Glutamatergic neuron (in vitro differentiated cells): ENCODE measurements at regions not wholly inside any gene's neighbourhood (a gene's known extent, or its start where the extent isn't known, plus 50 kb on each side); places are given as distances from the start of the nearest gene placed in this dataset.

Source experiments
- DNase-seq: peaks from one replicate; pipeline ENCODE4 v3.0.0; 2022
- H3K27ac Mint-ChIP-seq: one replicate; pipeline ENCODE4 v1.8.0; 2020; ENCODE audit warnings: mild to moderate bottlenecking, mixed read lengths, inconsistent platforms; ENCODE audit not compliant: unreplicated experiment
- H3K27me3 Mint-ChIP-seq: one replicate; pipeline ENCODE4 v1.8.0; 2020; ENCODE audit warnings: mild to moderate bottlenecking, moderate library complexity, mixed read lengths, inconsistent platforms; ENCODE audit not compliant: unreplicated experiment
- H3K36me3 Mint-ChIP-seq: one replicate; pipeline ENCODE4 v1.8.0; 2020; ENCODE audit warnings: mild to moderate bottlenecking, mixed read lengths, inconsistent platforms; ENCODE audit not compliant: unreplicated experiment
- H3K4me1 Mint-ChIP-seq: one replicate; pipeline ENCODE4 v1.8.0; 2020; ENCODE audit warnings: mild to moderate bottlenecking, low read depth, mixed read lengths, inconsistent platforms; ENCODE audit not compliant: unreplicated experiment
- H3K4me3 Mint-ChIP-seq: one replicate; pipeline ENCODE4 v1.8.0; 2020; ENCODE audit warnings: mild to moderate bottlenecking, mixed read lengths, inconsistent platforms; ENCODE audit not compliant: unreplicated experiment
- H3K9me3 Mint-ChIP-seq: one replicate; pipeline ENCODE4 v1.8.0; 2020; ENCODE audit warnings: mild to moderate bottlenecking, moderate library complexity, mixed read lengths, inconsistent platforms; ENCODE audit not compliant: unreplicated experiment
- TF ChIP-seq, protein P1 (sequence below): fragments of 200-600 bp; sonication (generic); IDR thresholded peaks from one replicate; pipeline ENCODE4 v1.5.0; 2021; ENCODE audit not compliant: partially characterized antibody, unreplicated experiment

DNA sequence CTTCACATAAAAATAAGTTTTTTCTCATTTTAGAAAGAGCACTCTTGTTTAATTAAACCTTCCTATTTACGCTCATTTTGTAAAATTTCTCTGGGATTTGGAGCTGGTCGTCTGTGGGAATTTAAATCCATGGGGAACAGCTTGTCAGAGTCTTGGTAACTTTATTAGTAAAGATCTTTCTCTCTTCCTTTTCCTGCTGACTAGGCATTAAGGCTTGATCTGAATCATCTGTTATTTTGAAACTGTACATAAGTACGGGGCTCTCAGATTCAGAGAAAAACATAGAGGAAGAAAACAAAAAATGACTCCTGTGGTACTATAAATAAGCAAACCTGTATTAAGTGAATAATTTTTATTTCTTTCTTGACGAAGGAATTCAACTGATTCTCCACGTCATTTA is 150.2 kb downstream of the ST6GAL2 start:
- no peaks in the 10 kb centered on the region for H3K36me3 Mint-ChIP-seq

DNA sequence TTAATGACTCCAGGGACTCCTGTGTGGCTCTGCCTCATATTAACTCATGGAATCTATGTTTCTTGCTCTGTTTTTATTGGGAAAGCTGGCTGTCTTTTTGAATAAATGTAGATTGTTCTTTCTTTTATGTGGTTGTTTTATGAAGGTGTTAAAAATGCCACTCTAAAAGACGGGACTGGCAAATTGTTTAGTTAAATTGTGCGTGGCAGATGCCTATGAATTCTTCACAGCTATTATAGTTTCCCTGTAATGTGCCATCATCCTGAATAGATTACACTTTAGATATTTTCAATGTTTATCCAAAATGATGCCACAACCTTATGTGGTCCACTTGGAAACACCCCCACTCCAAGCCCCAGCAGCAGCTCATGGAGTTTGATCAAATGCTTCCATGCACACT is 149.7 kb downstream of the ST6GAL2 start:
- Mint-ChIP-seq H3K36me3 (no peaks in the 10 kb centered on the region), H3K9me3 (peaks cover 4% of the 10 kb centered on the region), H3K27ac (no peak overlapping the region), H3K27me3 (no peaks in the 10 kb centered on the region), H3K4me3 (no peak overlapping the region), H3K4me1 (no peaks in the 10 kb centered on the region)
- TF ChIP-seq, protein P1, sequence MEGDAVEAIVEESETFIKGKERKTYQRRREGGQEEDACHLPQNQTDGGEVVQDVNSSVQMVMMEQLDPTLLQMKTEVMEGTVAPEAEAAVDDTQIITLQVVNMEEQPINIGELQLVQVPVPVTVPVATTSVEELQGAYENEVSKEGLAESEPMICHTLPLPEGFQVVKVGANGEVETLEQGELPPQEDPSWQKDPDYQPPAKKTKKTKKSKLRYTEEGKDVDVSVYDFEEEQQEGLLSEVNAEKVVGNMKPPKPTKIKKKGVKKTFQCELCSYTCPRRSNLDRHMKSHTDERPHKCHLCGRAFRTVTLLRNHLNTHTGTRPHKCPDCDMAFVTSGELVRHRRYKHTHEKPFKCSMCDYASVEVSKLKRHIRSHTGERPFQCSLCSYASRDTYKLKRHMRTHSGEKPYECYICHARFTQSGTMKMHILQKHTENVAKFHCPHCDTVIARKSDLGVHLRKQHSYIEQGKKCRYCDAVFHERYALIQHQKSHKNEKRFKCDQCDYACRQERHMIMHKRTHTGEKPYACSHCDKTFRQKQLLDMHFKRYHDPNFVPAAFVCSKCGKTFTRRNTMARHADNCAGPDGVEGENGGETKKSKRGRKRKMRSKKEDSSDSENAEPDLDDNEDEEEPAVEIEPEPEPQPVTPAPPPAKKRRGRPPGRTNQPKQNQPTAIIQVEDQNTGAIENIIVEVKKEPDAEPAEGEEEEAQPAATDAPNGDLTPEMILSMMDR: no peak
- DNase-seq: no peak

More for the DNA sequence above, 150.2 kb downstream of the ST6GAL2 start:
- Mint-ChIP-seq H3K27ac (no peak overlapping the region), H3K4me1 (no peaks in the 10 kb centered on the region), H3K9me3 (peaks cover 4% of the 10 kb centered on the region), H3K27me3 (no peaks in the 10 kb centered on the region), H3K4me3 (no peak overlapping the region)
- TF ChIP-seq, protein P1: no peak
- DNase-seq: no peak

DNA sequence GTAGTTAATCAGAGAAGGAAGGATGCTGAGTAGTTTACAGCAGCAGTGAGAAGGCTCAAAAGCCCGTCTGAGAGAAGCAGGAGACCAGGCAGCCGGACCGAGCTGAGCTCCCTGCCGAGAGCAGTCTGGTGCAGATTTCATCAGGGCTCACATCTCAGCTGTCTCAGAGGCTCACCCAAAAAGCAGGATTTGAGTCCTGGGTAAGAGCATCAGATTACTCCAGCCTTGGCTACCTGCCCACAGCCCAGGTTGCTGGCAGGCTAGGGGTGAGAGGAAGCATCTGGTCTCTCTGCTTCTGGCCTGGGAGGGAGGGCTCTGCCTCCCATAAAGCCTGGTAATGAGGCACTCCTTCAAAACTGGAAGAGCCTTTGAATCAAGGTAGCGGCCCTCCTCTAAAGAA is 140.5 kb downstream of the ST6GAL2 start:
- Mint-ChIP-seq H3K27me3 (no peaks in the 10 kb centered on the region), H3K9me3 (no peaks in the 10 kb centered on the region), H3K4me3 (no peak overlapping the region), H3K36me3 (no peaks in the 10 kb centered on the region), H3K4me1 (no peaks in the 10 kb centered on the region), H3K27ac (no peak overlapping the region)
- TF ChIP-seq, protein P1: no peak
- DNase-seq: no peak

DNA sequence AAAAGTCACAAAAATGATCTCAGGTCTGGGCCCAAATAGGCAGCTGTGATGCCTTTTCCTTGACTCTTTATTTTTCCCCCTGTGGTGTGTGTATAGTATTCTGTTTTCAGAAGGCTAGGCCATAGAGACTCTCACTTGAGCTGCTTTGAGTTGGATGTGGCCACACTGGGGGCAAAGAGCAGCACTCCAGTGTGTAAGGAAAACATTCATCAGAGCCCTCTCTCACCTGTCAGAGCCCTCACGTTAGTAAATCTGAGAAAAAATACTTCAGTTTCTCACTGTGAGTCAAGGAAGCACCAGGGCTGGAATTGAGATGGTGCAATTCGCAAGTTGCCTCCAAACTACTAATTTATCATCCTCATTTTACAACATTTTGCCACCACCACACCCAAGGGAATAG is 136.1 kb downstream of the ST6GAL2 start:
- no peaks in the 10 kb centered on the region for H3K27me3 Mint-ChIP-seq
- no peaks in the 10 kb centered on the region for H3K4me1 Mint-ChIP-seq
- H3K27ac Mint-ChIP-seq: no peak overlapping the region
- no peaks in the 10 kb centered on the region for H3K9me3 Mint-ChIP-seq
- no peak overlapping the region for H3K4me3 Mint-ChIP-seq
- DNase-seq: no peak
- TF ChIP-seq, protein P1: no peak
- H3K36me3 Mint-ChIP-seq: no peaks in the 10 kb centered on the region
